Prostate gland (tissue), 2 donors: ENCODE measurements at regions not wholly inside any gene's neighbourhood (a gene's known extent, or its start where the extent isn't known, plus 50 kb on each side); places are given as distances from the start of the nearest gene placed in this dataset.

Source experiments
- CTCF ChIP-seq, 4 experiments: fragments of 200-600 bp in 2 of 4; fragments of 450-650 bp in 2 of 4; sonication (generic) in 2 of 4; IDR thresholded peaks; 1 replicate in 3 of 4; 2 replicates in 1 of 4; pipeline ENCODE4 v1.5.1; 2016 to 2019; ENCODE audit warnings: antibody characterized with exemption in 4 of 4, mild to moderate bottlenecking in 2 of 4, moderate library complexity in 2 of 4
- POLR2A ChIP-seq: fragments of 450-650 bp; IDR thresholded peaks from one replicate; pipeline ENCODE4 v1.6.1; 2016; ENCODE audit warnings: antibody characterized with exemption, mild to moderate bottlenecking
- POLR2AphosphoS5 ChIP-seq: sonication (generic); formaldehyde crosslinking; IDR thresholded peaks from one replicate; pipeline ENCODE4 v1.6.1; 2017; ENCODE audit warnings: antibody characterized with exemption

GRCh38 chr3:22843854-22844253, 359.3 kb upstream of the UBE2E2 start:
- TF ChIP-seq CTCF (IDR thresholded peaks at IDR 0.05) (no peak), POLR2A (no peak), POLR2AphosphoS5 (no peak)
